ENCODE measurements at regions not wholly inside any gene's neighbourhood (a gene's known extent, or its start where the extent isn't known, plus 50 kb on each side); places are given as distances from the start of the nearest gene placed in this dataset.

- no peak for TF ChIP-seq SUZ12 (IDR thresholded peaks at IDR 0.05; ENCODE audit: extremely low read depth, insufficient read depth, insufficient read length)
- no peak for TF ChIP-seq YY1 (IDR thresholded peaks at IDR 0.05; ENCODE audit: insufficient read depth, insufficient read length)
- TF ChIP-seq ZNF274 (IDR thresholded peaks at IDR 0.05; ENCODE audit: low read depth, low read length) = no peak
These were observed 90.5 kb upstream of the YWHAQ start for GRCh38 chr2:9721344-9721743.

All from NT2/D1 (cell line).